ENCODE measurements at regions not wholly inside any gene's neighbourhood (a gene's known extent, or its start where the extent isn't known, plus 50 kb on each side); places are given as distances from the start of the nearest gene placed in this dataset.

DNA sequence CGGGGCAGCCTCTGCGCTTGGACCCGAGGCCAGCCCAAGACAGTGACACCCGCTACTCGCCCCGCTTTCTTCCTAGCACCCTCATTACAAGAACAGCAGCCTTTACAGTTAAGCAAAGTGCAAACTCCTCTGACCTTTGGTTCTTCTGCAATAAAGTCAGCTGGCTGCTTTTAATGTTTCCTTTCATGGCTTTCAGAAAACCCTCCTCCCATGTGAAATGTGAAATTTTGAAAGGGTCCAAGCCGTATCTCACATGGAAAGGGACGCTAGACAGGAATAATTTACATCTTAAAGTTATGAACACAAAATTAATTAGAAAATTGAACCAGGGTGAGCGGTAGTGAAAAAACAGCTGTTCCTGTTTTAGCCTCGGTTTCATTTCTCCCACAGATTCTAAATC is 520.1 kb upstream of the FRG1 start:
- Mint-ChIP-seq H3K4me1 (no peaks in the 10 kb centered on the region), H3K36me3 (no peaks in the 10 kb centered on the region), H3K9me3 (peaks cover 11% of the 10 kb centered on the region), H3K4me3 (no peak overlapping the region), H3K27ac (no peak overlapping the region)
- ATAC-seq (no peak), DNase-seq (ENCODE audit: low spot score in 2 of 2) (no peak)

GRCh38 chr4:189436207-189436606 is 504.5 kb upstream of the FRG1 start:
- Mint-ChIP-seq H3K4me3 (no peak overlapping the region), H3K4me1 (no peaks in the 10 kb centered on the region), H3K36me3 (no peaks in the 10 kb centered on the region), H3K27ac (no peak overlapping the region), H3K9me3 (peaks cover 14% of the 10 kb centered on the region)
- DNase-seq (ENCODE audit: low spot score in 2 of 2) (no peak), ATAC-seq (no peak)

DNA sequence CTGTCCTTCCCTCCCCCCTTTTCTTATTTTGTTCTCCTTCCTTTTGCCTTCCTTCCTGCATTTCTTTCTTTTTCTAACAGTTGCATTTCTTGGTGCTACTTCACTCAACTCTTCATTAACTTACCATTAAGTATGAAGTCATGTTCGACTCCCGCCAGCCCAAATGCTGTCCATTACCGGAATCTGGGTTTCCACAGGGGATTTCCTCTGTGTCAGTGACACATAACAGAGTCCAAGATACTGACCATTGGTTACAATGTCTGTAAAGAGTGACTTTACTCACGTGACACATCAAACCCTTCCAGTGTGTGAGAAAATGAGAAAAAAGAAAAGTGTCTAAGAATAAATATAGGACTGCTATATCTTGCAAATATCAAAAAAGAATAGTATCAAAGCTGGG is 500.0 kb upstream of the FRG1 start:
- Mint-ChIP-seq H3K9me3 (peaks cover 16% of the 10 kb centered on the region), H3K4me3 (no peak overlapping the region), H3K36me3 (no peaks in the 10 kb centered on the region), H3K4me1 (no peaks in the 10 kb centered on the region), H3K27ac (no peak overlapping the region)
- DNase-seq (ENCODE audit: low spot score in 2 of 2) = no peak
- ATAC-seq = no peak

GRCh38 chr4:189443341-189443740 is 497.3 kb upstream of the FRG1 start:
- H3K27ac Mint-ChIP-seq = no peak overlapping the region
- ATAC-seq = no peak

DNA sequence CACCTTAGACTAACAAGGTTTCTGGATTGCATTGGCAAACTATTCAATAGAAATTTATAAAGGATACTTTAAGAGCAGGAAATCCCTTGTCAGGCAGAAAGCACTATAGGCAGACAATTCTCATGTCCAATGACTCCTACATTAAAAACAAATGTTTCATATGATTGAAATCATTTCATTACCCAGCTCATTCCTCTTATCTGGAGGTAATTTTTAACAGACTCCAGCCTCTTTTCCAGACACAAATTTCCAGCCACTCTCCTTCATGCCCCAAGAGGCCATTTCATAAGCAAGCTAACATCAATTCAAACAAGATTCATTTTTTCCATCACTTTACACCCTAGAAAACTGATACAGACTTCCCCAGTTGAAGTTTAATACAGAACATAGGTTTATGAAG is 495.1 kb upstream of the FRG1 start:
- Mint-ChIP-seq H3K27ac (no peak overlapping the region), H3K4me1 (no peaks in the 10 kb centered on the region), H3K9me3 (peaks cover 18% of the 10 kb centered on the region), H3K36me3 (no peaks in the 10 kb centered on the region), H3K4me3 (no peak overlapping the region)
- ATAC-seq (no peak), DNase-seq (ENCODE audit: low spot score in 2 of 2) (no peak)

More at GRCh38 chr4:189443341-189443740, 497.3 kb upstream of the FRG1 start:
- peaks cover 10% of the 10 kb centered on the region for H3K9me3 Mint-ChIP-seq
- no peaks in the 10 kb centered on the region for H3K4me1 Mint-ChIP-seq
- no peak for DNase-seq (ENCODE audit: low spot score in 2 of 2)
- H3K36me3 Mint-ChIP-seq = no peaks in the 10 kb centered on the region
- no peak overlapping the region for H3K4me3 Mint-ChIP-seq

- DNase-seq (ENCODE audit: low spot score in 2 of 2) (no peak), ATAC-seq (no peak)
- Mint-ChIP-seq H3K27ac (no peak overlapping the region), H3K4me3 (no peak overlapping the region), H3K36me3 (no peaks in the 10 kb centered on the region), H3K4me1 (no peaks in the 10 kb centered on the region), H3K9me3 (peaks cover 18% of the 10 kb centered on the region)
Measured at GRCh38 chr4:189463734-189464133, 476.9 kb upstream of the FRG1 start.

DNA sequence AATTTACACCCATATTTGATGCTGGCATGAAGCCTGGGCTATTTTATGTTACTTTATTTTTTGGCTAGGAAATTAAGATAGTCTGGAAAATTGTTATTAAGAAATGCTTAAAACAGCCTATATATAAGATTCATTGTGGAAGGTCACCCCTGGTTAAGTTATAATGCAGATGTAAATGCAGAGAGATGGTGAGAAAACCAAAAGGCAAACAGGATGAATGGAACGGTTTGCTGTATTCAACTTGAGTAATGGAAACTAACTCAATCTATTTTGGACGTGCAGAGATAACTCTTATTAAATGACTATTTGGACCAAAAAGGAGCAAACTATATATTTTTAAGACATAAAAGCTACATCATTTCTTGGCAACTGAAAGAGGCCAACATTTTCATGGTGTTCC is 446.3 kb upstream of the FRG1 start:
- ATAC-seq (no peak), DNase-seq (ENCODE audit: low spot score in 2 of 2) (no peak)
- H3K36me3 Mint-ChIP-seq = no peaks in the 10 kb centered on the region
- no peak overlapping the region for H3K4me3 Mint-ChIP-seq
- H3K27ac Mint-ChIP-seq = no peak overlapping the region
- H3K4me1 Mint-ChIP-seq = no peaks in the 10 kb centered on the region
- H3K9me3 Mint-ChIP-seq = peaks cover 15% of the 10 kb centered on the region

- H3K36me3 Mint-ChIP-seq = no peaks in the 10 kb centered on the region
- H3K4me1 Mint-ChIP-seq = no peaks in the 10 kb centered on the region
- no peak overlapping the region for H3K4me3 Mint-ChIP-seq
- peaks cover 12% of the 10 kb centered on the region for H3K9me3 Mint-ChIP-seq
- ATAC-seq = no peak
- no peak for DNase-seq (ENCODE audit: low spot score in 2 of 2)
- no peak overlapping the region for H3K27ac Mint-ChIP-seq
Measured at GRCh38 chr4:189497516-189497915, 443.2 kb upstream of the FRG1 start.

DNA sequence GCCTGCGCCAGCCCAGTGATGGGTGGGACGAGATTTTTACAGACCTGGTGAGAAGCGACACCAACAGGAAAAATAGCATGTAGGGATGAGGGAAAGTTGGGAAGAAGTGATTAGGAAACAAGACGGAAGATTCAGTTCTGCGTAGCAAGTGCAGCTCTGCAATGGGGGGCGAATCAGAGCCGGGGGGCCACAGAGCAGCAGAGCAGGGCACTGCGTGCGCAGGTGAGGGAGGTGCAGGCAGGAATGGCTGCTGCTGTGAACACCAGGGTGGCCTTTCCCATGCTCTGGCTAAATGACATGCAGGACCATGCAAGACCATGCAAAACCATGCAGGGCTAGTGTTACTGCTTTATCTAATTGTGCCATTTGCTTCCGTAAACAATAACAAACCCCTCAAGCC is 442.7 kb upstream of the FRG1 start:
- H3K4me1 Mint-ChIP-seq = no peaks in the 10 kb centered on the region

GRCh38 chr4:189498457-189498856 is 442.2 kb upstream of the FRG1 start:
- Mint-ChIP-seq H3K9me3 (peaks cover 7% of the 10 kb centered on the region), H3K4me3 (no peak overlapping the region), H3K4me1 (no peaks in the 10 kb centered on the region), H3K36me3 (no peaks in the 10 kb centered on the region), H3K27ac (no peak overlapping the region)
- DNase-seq (ENCODE audit: low spot score in 2 of 2) (no peak), ATAC-seq (no peak)

More for the DNA sequence above, 442.7 kb upstream of the FRG1 start:
- no peak overlapping the region for H3K27ac Mint-ChIP-seq
- ATAC-seq = no peak
- H3K9me3 Mint-ChIP-seq = peaks cover 7% of the 10 kb centered on the region
- H3K36me3 Mint-ChIP-seq = no peaks in the 10 kb centered on the region
- H3K4me3 Mint-ChIP-seq = no peak overlapping the region
- no peak for DNase-seq (ENCODE audit: low spot score in 2 of 2)

DNA sequence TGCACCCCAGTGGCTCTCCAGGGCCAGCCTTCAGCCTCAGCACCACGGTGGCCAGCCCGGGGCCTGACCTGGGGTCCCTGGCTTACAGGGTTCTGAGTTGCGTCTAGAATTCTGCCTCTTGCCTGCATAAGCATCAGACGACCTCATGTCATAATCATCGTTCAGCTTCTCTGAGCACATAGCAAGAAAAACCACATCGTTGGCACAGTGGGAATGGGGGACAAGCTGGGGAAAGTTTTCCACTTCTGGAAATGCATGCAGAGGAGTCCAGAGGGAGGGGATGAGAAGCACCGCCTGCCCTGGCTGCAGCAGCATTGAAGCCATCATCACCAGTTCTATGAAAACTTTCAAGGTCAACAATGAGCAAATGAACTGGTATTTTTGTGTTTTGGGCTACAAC is 441.0 kb upstream of the FRG1 start:
- Mint-ChIP-seq H3K36me3 (no peaks in the 10 kb centered on the region), H3K4me1 (no peaks in the 10 kb centered on the region), H3K27ac (no peak overlapping the region), H3K4me3 (no peak overlapping the region), H3K9me3 (peaks cover 7% of the 10 kb centered on the region)
- ATAC-seq (no peak), DNase-seq (ENCODE audit: low spot score in 2 of 2) (no peak)

DNA sequence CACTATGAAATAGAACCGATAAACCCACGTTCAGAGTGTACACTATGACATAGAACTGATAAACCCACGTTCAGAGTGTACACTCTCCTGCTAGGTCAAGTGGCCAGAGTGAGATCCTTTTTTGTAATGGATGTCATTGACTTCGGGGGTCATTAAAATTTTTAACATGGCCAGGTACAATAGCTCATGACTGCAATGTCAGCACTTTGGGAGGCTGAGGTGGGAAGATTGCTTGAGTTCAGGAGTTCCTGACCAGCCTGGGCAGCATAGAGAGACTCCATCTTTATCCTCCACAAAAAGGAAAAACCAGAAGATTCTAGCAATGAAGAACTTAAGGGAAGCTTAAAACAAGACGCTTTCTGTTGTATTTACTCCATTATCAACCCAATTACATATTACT is 439.7 kb upstream of the FRG1 start:
- H3K36me3 Mint-ChIP-seq = no peaks in the 10 kb centered on the region
- ATAC-seq (no peak), DNase-seq (ENCODE audit: low spot score in 2 of 2) (no peak)
- H3K4me3 Mint-ChIP-seq = no peak overlapping the region
- H3K9me3 Mint-ChIP-seq = peaks cover 13% of the 10 kb centered on the region
- no peak overlapping the region for H3K27ac Mint-ChIP-seq
- no peaks in the 10 kb centered on the region for H3K4me1 Mint-ChIP-seq

- Mint-ChIP-seq H3K36me3 (no peaks in the 10 kb centered on the region), H3K9me3 (peaks cover 9% of the 10 kb centered on the region), H3K4me1 (no peaks in the 10 kb centered on the region), H3K27ac (no peak overlapping the region), H3K4me3 (no peak overlapping the region)
- ATAC-seq = no peak
- no peak for DNase-seq (ENCODE audit: low spot score in 2 of 2)
Measured at GRCh38 chr4:189502841-189503435, 437.7 kb upstream of the FRG1 start.

DNA sequence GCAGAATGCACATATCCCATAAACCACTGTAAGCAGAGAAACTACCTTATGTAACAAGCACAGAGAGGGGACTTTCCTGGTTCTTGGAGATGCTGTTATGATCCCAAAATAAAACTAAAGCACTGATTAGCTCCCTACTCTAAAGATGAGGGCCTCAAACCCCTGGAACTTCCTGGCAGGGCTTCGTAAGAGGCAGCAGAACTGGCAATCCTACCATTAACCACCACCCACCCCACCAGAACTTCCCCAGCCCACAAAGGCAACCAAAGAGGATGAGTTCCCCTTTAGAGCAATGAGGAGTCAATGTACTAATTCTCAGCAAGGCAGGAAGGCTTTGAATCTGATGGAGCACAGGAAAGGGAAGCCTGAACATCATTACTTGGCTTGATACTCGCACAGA is 436.5 kb upstream of the FRG1 start:
- Mint-ChIP-seq H3K36me3 (no peaks in the 10 kb centered on the region), H3K9me3 (peaks cover 9% of the 10 kb centered on the region), H3K27ac (no peak overlapping the region), H3K4me1 (no peaks in the 10 kb centered on the region), H3K4me3 (no peak overlapping the region)
- DNase-seq (ENCODE audit: low spot score in 2 of 2) (no peak), ATAC-seq (no peak)

- Mint-ChIP-seq H3K4me3 (no peak overlapping the region), H3K4me1 (no peaks in the 10 kb centered on the region), H3K27ac (no peak overlapping the region), H3K36me3 (no peaks in the 10 kb centered on the region), H3K9me3 (peaks cover 12% of the 10 kb centered on the region)
- ATAC-seq (peak; percentile 16), DNase-seq (ENCODE audit: low spot score in 2 of 2) (no peak)
Measured at GRCh38 chr4:189505380-189505779, 435.3 kb upstream of the FRG1 start.

GRCh38 chr4:189506080-189506479 is 434.6 kb upstream of the FRG1 start:
- DNase-seq (ENCODE audit: low spot score in 2 of 2) = no peak
- H3K4me1 Mint-ChIP-seq = no peaks in the 10 kb centered on the region
- no peak overlapping the region for H3K27ac Mint-ChIP-seq
- peaks cover 12% of the 10 kb centered on the region for H3K9me3 Mint-ChIP-seq
- no peak overlapping the region for H3K4me3 Mint-ChIP-seq
- H3K36me3 Mint-ChIP-seq = no peaks in the 10 kb centered on the region
- no peak for ATAC-seq

DNA sequence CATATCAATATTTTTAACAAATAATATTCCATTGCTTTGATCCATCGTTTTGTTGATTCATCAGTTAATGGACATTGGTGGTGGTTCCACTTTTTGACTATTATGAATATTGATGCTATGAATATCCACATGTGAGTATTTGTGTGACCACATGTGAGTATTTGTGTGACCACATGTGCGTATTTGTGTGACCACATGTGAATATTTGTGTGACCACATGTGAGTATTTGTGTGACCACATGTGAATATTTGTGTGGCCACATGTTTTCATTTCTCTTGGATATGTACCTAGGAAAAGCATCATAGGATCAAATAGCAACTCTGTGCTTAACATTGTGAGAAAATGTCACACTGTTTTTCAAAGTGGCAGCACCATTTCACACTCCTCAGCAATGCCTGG is 433.6 kb upstream of the FRG1 start:
- H3K36me3 Mint-ChIP-seq = no peaks in the 10 kb centered on the region
- no peaks in the 10 kb centered on the region for H3K4me1 Mint-ChIP-seq
- ATAC-seq (no peak), DNase-seq (ENCODE audit: low spot score in 2 of 2) (no peak)
- H3K9me3 Mint-ChIP-seq = peaks cover 15% of the 10 kb centered on the region
- no peak overlapping the region for H3K4me3 Mint-ChIP-seq
- H3K27ac Mint-ChIP-seq = no peak overlapping the region

Measured in stimulated activated effector memory CD8-positive, alpha-beta T cell treated with anti-CD3 and anti-CD28 coated beads, Interleukin-12 subunit alpha, Interleukin-12 subunit beta, amount 100 ng/mL, for 72 hours (primary cell).